ENCODE measurements at regions not wholly inside any gene's neighbourhood (a gene's known extent, or its start where the extent isn't known, plus 50 kb on each side); places are given as distances from the start of the nearest gene placed in this dataset.

- TF ChIP-seq CTCF (IDR thresholded peaks at IDR 0.05; ENCODE audit: low read depth, low read length, poor library complexity, severe bottlenecking) (no peak), EZH2phosphoT487 (IDR thresholded peaks at IDR 0.05; ENCODE audit: borderline replicate concordance, low read length) (no peak)
Observed at GRCh38 chr12:88684170-88684569, 103.9 kb upstream of the KITLG start.

Measured in DOHH2 (cell line).